Mesodermal cell (in vitro differentiated cells): ENCODE measurements at regions not wholly inside any gene's neighbourhood (a gene's known extent, or its start where the extent isn't known, plus 50 kb on each side); places are given as distances from the start of the nearest gene placed in this dataset.

Experiments
- H3K27ac ChIP-seq: 2 replicates; pipeline ENCODE4 v1.7.0; 2013; ENCODE audit warnings: mild to moderate bottlenecking, low read depth, low read length, moderate library complexity; ENCODE audit not compliant: severe bottlenecking
- H3K36me3 ChIP-seq: 2 replicates; pipeline ENCODE4 v1.7.1; 2013; ENCODE audit warnings: mild to moderate bottlenecking, low read length, moderate library complexity; ENCODE audit not compliant: control insufficient read depth, insufficient read depth
- H3K4me1 ChIP-seq: one replicate; pipeline ENCODE4 v1.7.1; 2013; ENCODE audit warnings: mild to moderate bottlenecking, low read length; ENCODE audit not compliant: insufficient read depth, control insufficient read depth, poor library complexity, severe bottlenecking
- H3K4me3 ChIP-seq: 2 replicates; pipeline ENCODE4 v1.7.0; 2013; ENCODE audit warnings: low read length, control low read depth, mild to moderate bottlenecking; ENCODE audit not compliant: insufficient read depth, poor library complexity, severe bottlenecking; ENCODE audit errors: extremely low read depth
- H3K9me3 ChIP-seq: 2 replicates; pipeline ENCODE4 v1.7.1; 2013; ENCODE audit warnings: mild to moderate bottlenecking, low read length, moderate library complexity; ENCODE audit not compliant: control insufficient read depth
- WGBS, 2 experiments: methylation state at CpG; one replicate each; pipeline ENCODE4 v1.1.5; 2013; ENCODE audit warnings: missing lambda C conversion rate in 2 of 2; ENCODE audit not compliant: insufficient coverage in 2 of 2; 5-methylcytosine and 5-hydroxymethylcytosine counted together

DNA sequence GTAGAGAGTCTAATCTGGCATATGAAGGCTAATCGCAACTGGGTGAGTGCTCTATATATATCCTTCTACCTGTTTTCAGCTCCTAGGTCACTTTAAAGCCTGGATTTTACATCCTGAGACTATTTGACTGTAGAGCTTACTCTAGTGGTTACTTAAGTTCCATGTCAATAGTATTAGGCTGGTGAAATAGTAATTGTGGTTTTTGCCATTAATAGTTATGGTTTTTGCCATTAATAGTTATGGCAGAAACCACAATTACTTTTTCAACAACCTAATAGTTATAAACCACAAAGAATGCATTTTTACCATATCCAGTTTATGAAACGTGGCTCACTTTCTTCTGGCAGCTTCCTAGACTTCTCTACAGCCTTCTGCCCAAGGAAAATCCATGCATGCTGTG, 263.1 kb upstream of the KIAA1217 start:
- Histone ChIP-seq H3K4me3 (no peak overlapping the region), H3K36me3 (no peaks in the 10 kb centered on the region), H3K9me3 (no peaks in the 10 kb centered on the region), H3K27ac (no peak overlapping the region), H3K4me1 (no peaks in the 10 kb centered on the region)
- 100% methylated on average over 1 of the region's 2 CpGs; no CpG with 5 or more reads in 1 of the 2 experiments for WGBS, 2 experiments

DNA sequence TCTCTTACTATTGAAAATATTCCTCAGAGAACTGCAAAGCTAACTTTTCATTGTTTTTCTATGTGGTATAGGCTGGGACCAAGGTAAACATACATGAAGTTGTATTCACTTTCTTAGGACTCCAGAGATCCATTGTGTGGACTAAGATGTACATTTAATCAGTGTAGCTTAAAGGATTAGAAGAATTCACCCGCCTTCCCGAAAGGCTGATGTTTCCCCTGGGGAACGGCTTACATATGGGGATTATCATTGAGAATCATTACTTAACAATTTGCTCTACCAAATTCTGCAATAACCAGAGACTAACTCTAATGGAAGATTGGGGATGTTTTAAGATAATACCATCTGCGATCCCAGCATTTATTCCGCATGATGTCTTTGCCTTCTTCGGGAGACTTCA, 257.1 kb upstream of the KIAA1217 start:
- Histone ChIP-seq H3K4me3 (no peak overlapping the region), H3K27ac (no peak overlapping the region)
- 79% methylated on average over 3 of the region's 6 CpGs; no CpG with 5 or more reads in 1 of the 2 experiments for WGBS, 2 experiments

DNA sequence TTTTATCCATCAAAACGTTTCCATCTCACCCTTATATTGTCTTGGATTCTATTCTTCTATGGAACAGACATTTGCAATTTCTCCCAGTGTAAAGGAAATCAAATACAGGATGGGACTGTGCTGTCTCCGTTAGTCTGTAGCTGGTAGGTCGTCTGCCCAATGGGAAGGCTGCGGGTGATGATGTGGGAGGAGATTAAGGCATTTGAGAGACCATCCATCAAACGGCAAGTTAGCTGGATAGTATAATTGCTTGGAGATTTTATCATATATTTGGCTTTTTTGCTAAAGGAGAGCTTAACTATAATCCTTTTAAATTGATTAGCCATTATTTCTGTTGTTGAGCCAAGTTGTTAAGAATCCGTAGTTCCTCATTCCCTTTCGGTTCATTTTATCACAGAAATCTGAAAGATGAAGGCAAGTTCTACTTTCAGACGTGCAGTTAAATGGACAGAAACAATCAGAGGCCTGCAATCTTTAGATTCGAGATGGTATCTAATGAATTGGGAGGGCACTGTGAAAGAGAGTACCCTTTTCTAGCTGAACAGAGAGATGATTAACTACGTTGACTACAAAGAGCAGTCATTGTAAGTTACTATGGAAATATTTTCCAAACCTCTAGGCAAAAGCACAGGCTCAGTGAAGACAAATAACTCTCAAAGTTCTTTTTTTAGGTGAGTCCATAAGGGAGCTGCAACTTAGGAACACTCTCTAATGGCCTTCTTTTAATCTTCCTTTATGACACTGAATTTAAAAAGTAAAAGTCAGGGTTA, 253.3 kb upstream of the KIAA1217 start:
- H3K27ac ChIP-seq: no peak overlapping the region
- WGBS, 2 experiments: 78 to 81% methylated on average over 5 to 6 of the region's 10 CpGs
- no peaks in the 10 kb centered on the region for H3K4me1 ChIP-seq
- H3K9me3 ChIP-seq: no peaks in the 10 kb centered on the region
- H3K4me3 ChIP-seq: no peak overlapping the region
- H3K36me3 ChIP-seq: no peaks in the 10 kb centered on the region

More for the DNA sequence above, 257.1 kb upstream of the KIAA1217 start:
- H3K4me1 ChIP-seq: no peaks in the 10 kb centered on the region
- no peaks in the 10 kb centered on the region for H3K36me3 ChIP-seq
- no peaks in the 10 kb centered on the region for H3K9me3 ChIP-seq

DNA sequence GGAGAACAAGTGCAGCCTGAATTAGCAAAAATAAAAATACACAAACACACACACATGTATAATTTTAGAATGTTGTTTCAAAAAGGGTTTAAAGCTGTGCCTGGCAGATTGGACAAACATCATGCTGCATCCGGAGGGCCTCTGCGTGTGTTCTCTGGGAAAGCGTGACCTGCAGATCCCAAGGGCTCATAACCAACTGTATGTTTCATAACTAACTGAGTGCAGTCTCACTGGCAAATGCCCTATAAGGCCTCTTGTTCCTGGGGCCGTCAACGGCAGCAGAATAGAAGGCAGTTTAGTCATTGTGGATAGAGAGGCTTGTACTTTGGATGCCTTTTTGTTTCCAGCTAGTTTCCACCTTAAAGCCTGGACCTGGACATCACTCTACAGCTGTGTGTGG, 243.8 kb upstream of the KIAA1217 start:
- Histone ChIP-seq H3K27ac (no peak overlapping the region), H3K4me1 (no peaks in the 10 kb centered on the region), H3K36me3 (no peaks in the 10 kb centered on the region), H3K9me3 (no peaks in the 10 kb centered on the region), H3K4me3 (no peak overlapping the region)
- WGBS, 2 experiments: 95% methylated on average over 3 of the region's 5 CpGs

GRCh38 chr10:23965880-23966279, 243.1 kb upstream of the KIAA1217 start:
- Histone ChIP-seq H3K9me3 (no peaks in the 10 kb centered on the region), H3K4me3 (no peak overlapping the region), H3K36me3 (no peaks in the 10 kb centered on the region), H3K27ac (no peak overlapping the region), H3K4me1 (no peaks in the 10 kb centered on the region)
- 100% methylated on average over 1 of the region's 1 CpG for WGBS, 2 experiments

DNA sequence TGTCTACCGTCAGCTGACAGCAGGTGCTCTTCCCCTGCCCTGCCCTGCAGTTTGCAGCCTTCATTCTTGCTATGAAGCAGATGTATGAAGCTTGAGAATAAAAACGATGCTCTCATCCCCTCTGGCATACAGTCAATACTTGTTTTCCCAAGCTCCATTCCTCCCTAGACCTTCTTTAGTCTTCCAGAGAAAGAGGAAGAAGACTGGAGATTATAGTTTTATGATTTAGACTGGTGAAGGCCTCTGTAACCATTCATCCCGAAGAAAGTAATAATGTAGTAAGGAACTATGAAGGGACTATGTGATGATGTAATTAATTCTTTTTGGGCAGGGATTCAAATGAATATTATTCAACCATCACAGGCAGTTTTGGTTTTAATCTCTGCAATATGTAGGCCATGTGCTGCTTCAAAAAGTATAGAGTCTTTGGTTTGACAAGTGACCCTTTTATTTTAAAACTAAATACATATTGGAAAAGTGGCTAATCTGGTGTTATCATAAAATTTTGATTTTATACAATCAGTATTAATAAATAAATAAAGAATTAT, 242.4 kb upstream of the KIAA1217 start:
- no peak overlapping the region for H3K4me3 ChIP-seq
- H3K36me3 ChIP-seq: no peaks in the 10 kb centered on the region
- 80% methylated on average over 2 of the region's 3 CpGs; no CpG with 5 or more reads in 1 of the 2 experiments for WGBS, 2 experiments
- no peak overlapping the region for H3K27ac ChIP-seq
- no peaks in the 10 kb centered on the region for H3K4me1 ChIP-seq
- no peaks in the 10 kb centered on the region for H3K9me3 ChIP-seq

DNA sequence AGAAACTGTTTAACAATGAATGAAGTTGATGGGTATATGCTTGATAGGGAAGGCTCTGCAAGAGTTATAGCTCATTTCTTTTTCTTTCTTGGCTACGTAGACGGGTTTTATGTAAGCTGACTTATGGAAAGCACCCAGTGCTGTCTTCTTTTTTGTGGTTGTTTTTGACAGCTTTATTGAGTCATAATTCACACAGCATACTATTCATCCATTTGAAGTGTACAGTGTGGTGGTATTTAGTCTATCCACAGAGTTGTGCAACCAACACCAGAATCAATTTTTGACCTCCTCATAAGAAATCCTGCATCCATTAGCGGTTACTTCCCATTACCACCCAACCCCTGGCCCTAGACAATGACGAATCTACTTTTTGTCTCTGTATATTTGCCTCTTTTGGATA, 240.6 kb upstream of the KIAA1217 start:
- no CpG with 5 or more reads among the region's 4 CpGs for WGBS, 2 experiments
- Histone ChIP-seq H3K27ac (no peak overlapping the region), H3K4me1 (no peaks in the 10 kb centered on the region), H3K9me3 (no peaks in the 10 kb centered on the region), H3K36me3 (no peaks in the 10 kb centered on the region), H3K4me3 (no peak overlapping the region)

DNA sequence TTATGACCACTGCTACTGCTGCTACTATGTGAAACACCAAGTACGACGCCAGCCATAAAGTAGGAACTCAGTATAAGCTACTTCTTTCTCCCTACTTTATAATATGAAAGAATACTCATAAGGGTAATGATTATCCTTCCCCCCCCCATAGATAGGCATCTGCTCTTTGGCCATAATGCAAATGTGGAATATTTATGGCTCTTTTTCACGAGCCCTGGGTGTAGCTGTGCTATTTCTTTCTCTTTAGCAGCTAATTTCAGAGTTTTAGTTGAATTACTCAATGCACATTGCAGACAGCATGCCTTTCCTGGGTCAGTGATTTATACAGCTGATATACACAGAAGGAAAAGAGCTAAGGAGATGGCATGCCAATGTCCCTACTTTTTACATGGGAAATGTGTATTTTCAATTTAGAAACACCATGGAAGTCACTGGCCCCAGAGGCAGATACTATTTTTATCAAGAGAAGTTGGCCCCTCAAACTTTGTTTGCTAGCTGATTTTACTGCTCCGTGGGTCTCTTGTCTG, 234.1 kb upstream of the KIAA1217 start:
- H3K27ac ChIP-seq: no peak overlapping the region

GRCh38 chr10:23975431-23975830, 233.5 kb upstream of the KIAA1217 start:
- Histone ChIP-seq H3K36me3 (no peaks in the 10 kb centered on the region), H3K4me1 (no peaks in the 10 kb centered on the region), H3K27ac (no peak overlapping the region), H3K4me3 (no peak overlapping the region), H3K9me3 (no peaks in the 10 kb centered on the region)
- WGBS, 2 experiments: no CpG with 5 or more reads among the region's 1 CpG

More for the DNA sequence above, 234.1 kb upstream of the KIAA1217 start:
- Histone ChIP-seq H3K36me3 (no peaks in the 10 kb centered on the region), H3K4me1 (no peaks in the 10 kb centered on the region), H3K4me3 (no peak overlapping the region), H3K9me3 (no peaks in the 10 kb centered on the region)
- WGBS, 2 experiments: 75% methylated on average over 1 of the region's 4 CpGs; no CpG with 5 or more reads in 1 of the 2 experiments

DNA sequence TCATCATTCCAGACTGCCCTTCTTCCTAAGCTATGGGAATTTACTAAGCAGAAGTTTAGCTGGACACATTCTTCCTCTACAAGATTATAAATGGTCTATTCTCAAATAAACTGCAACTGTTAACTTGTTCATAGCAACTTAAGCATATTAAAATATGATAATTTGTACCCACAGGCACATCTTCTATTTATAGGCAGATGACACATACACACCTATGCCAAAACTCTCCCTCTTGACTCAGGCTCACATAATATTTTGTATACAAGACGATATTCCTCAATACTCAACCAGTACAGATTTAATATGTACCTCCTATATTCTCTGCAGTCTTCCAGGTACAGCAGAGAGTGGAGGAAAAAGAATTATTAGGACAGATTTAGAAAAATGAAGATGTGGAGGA, 232.7 kb upstream of the KIAA1217 start:
- no CpG with 5 or more reads among the region's 1 CpG for WGBS, 2 experiments
- no peaks in the 10 kb centered on the region for H3K9me3 ChIP-seq
- H3K4me3 ChIP-seq: no peak overlapping the region
- no peak overlapping the region for H3K27ac ChIP-seq
- H3K4me1 ChIP-seq: no peaks in the 10 kb centered on the region
- no peaks in the 10 kb centered on the region for H3K36me3 ChIP-seq

- Histone ChIP-seq H3K27ac (no peak overlapping the region), H3K9me3 (no peaks in the 10 kb centered on the region), H3K4me1 (no peaks in the 10 kb centered on the region), H3K4me3 (no peak overlapping the region), H3K36me3 (no peaks in the 10 kb centered on the region)
- WGBS, 2 experiments: 80% methylated on average over 1 of the region's 1 CpG; no CpG with 5 or more reads in 1 of the 2 experiments
These were observed 230.6 kb upstream of the KIAA1217 start for GRCh38 chr10:23978317-23978716.
